MM.1S (cell line): ENCODE measurements at regions not wholly inside any gene's neighbourhood (a gene's known extent, or its start where the extent isn't known, plus 50 kb on each side); places are given as distances from the start of the nearest gene placed in this dataset.

Experiments
- EZH2 ChIP-seq: fragments of 300-600 bp; sonication (generic); optimal IDR thresholded peaks from 2 replicates; pipeline ENCODE3; 2017; ENCODE audit warnings: low read depth, mild to moderate bottlenecking, antibody characterized with exemption, low read length, mixed read lengths
- EZH2phosphoT487 ChIP-seq: fragments of 300-600 bp; sonication (generic); IDR thresholded peaks from 2 replicates; pipeline ENCODE4 v1.6.1; 2018; ENCODE audit warnings: antibody characterized with exemption, low read length
- TF ChIP-seq, protein P1 (sequence below): fragments of 300-600 bp; sonication (generic); IDR thresholded peaks from 2 replicates; pipeline ENCODE4 v1.5.1; 2016; ENCODE audit warnings: antibody characterized with exemption, low read length, mixed read lengths

DNA sequence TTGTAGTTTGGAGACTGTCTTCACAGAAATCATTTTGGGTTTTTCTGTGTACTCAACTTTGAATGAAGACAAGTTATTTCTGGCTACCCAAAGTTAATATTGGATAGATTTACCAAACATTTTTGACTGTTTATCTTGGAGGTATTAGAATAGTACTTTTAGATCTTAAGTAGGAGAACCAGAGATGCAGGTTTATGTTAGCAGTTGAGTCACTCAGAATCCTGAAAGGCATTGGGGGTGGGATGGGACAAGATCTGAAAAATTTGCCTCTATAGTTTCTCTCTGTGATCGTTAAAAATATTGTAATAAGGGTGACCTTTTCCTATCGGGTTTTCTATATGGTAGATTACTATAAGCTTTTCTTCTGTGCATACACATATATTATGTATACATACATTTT lies 112.3 kb downstream of the TTC6 start:
- TF ChIP-seq, protein P1, sequence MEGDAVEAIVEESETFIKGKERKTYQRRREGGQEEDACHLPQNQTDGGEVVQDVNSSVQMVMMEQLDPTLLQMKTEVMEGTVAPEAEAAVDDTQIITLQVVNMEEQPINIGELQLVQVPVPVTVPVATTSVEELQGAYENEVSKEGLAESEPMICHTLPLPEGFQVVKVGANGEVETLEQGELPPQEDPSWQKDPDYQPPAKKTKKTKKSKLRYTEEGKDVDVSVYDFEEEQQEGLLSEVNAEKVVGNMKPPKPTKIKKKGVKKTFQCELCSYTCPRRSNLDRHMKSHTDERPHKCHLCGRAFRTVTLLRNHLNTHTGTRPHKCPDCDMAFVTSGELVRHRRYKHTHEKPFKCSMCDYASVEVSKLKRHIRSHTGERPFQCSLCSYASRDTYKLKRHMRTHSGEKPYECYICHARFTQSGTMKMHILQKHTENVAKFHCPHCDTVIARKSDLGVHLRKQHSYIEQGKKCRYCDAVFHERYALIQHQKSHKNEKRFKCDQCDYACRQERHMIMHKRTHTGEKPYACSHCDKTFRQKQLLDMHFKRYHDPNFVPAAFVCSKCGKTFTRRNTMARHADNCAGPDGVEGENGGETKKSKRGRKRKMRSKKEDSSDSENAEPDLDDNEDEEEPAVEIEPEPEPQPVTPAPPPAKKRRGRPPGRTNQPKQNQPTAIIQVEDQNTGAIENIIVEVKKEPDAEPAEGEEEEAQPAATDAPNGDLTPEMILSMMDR: no peak
- TF ChIP-seq EZH2 (no peak), EZH2phosphoT487 (no peak)
